ENCODE measurements at regions not wholly inside any gene's neighbourhood (a gene's known extent, or its start where the extent isn't known, plus 50 kb on each side); places are given as distances from the start of the nearest gene placed in this dataset.
"Not testable (repeated sequence)": the region's sequence is repeated elsewhere in the genome, so short reads cannot be mapped to it uniquely, and the experiment has no call there.

DNA sequence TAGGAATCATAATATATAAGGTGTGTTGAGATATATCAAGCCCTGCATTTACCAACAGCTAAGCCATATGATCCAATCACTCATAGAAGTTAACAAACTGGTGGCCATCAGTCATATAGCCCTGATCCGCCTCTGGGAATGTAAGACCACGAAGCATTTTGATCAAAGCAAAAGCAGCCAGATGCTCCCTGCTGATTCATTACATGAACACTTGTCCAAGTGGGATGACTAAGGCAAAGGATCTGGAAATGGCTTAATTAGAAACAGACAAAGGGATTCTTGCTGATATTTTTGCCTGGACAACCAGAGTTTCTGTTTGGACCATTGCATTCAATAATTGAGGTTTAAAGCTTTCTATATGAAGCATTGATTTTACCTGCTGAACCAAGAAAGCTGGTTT is 535.5 kb downstream of the GPAM start:
- no peak overlapping the region for H3K4me3 ChIP-seq (ENCODE audit: low read depth, low read length)
- POLR2A ChIA-PET, result no interaction called here
- no peak overlapping the region for H3K27ac ChIP-seq (ENCODE audit: extremely low read depth, low read depth, low read length)
- CTCF ChIA-PET, result no interaction called here
- TF ChIP-seq ZNF530 (tag by site-specific recombination; IDR thresholded peaks at IDR 0.05; ENCODE audit: low read depth) (no peak), ZEB2 (tag by site-specific recombination; IDR thresholded peaks at IDR 0.05) (no peak), KLF10 (tag by site-specific recombination; IDR thresholded peaks at IDR 0.05) (no peak), ZNF112 (tag by site-specific recombination; IDR thresholded peaks at IDR 0.05) (no peak), ZNF514 (tag by site-specific recombination; IDR thresholded peaks at IDR 0.05) (no peak), ZNF610 (tag by site-specific recombination; IDR thresholded peaks at IDR 0.05; ENCODE audit: borderline replicate concordance) (no peak), ZSCAN5A (tag by site-specific recombination; IDR thresholded peaks at IDR 0.05) (no peak)
- 0 out of 2 replicates have a peak, but pooled peaks cover 2% of the 10 kb centered on the region for H3K9me3 ChIP-seq (ENCODE audit: control insufficient read depth, insufficient read depth, low read depth, low read length)
- H3K4me1 ChIP-seq (ENCODE audit: control insufficient read depth, insufficient read depth, low read length), result no peaks in the 10 kb centered on the region
- no peaks in the 10 kb centered on the region for H3K36me3 ChIP-seq (ENCODE audit: control insufficient read depth in 2 of 2, insufficient read depth in 1 of 2, low read length in 2 of 2)

- H3K36me3 ChIP-seq (ENCODE audit: control insufficient read depth in 2 of 2, insufficient read depth in 1 of 2, low read length in 2 of 2); H3K4me3 ChIP-seq (ENCODE audit: low read depth, low read length); CTCF ChIA-PET; POLR2A ChIA-PET; H3K9me3 ChIP-seq (ENCODE audit: control insufficient read depth, insufficient read depth, low read depth, low read length); H3K4me1 ChIP-seq (ENCODE audit: control insufficient read depth, insufficient read depth, low read length); H3K27ac ChIP-seq (ENCODE audit: extremely low read depth, low read depth, low read length): not testable (repeated sequence)
- TF ChIP-seq ZNF707 (tag by site-specific recombination; IDR thresholded peaks at IDR 0.05), result peak; percentile 90
These were observed 534.5 kb downstream of the GPAM start for GRCh38 chr10:111649080-111649479.

DNA sequence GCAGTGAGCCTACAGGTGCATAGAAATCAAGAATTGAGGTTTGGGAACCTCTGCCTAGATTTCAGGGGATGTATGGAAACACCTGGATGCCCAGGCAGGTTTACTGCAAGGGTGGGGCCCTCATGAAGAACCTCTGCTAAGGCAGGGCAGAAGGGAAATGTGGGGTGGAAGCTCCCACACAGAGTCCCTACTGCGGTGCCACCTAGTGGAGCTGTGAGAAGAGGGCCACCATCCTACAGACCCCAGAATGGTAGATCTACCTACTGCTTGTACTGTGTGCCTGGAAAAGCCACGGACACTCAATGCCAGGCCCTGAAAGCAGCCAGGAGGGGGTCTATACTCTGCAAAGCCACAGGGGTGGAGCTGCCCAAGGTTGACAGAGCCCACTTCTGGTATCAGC is 533.5 kb downstream of the GPAM start:
- POLR2A ChIA-PET, result no interaction called here
- no peak overlapping the region for H3K4me3 ChIP-seq (ENCODE audit: low read depth, low read length)
- CTCF ChIA-PET, result no interaction called here
- H3K9me3 ChIP-seq (ENCODE audit: control insufficient read depth, insufficient read depth, low read depth, low read length), result 0 out of 2 replicates have a peak, but pooled peaks cover 2% of the 10 kb centered on the region
- H3K36me3 ChIP-seq (ENCODE audit: control insufficient read depth in 2 of 2, insufficient read depth in 1 of 2, low read length in 2 of 2), result no peaks in the 10 kb centered on the region
- H3K4me1 ChIP-seq (ENCODE audit: control insufficient read depth, insufficient read depth, low read length), result no peaks in the 10 kb centered on the region
- no peak overlapping the region for H3K27ac ChIP-seq (ENCODE audit: extremely low read depth, low read depth, low read length)
- TF ChIP-seq ZNF548 (tag by site-specific recombination; IDR thresholded peaks at IDR 0.05) (no peak), WT1 (tag by site-specific recombination; IDR thresholded peaks at IDR 0.05) (no peak), ZNF404 (tag by site-specific recombination; IDR thresholded peaks at IDR 0.05) (no peak), ZBTB21 (tag by site-specific recombination; IDR thresholded peaks at IDR 0.05) (no peak), ZNF24 (tag by site-specific recombination; IDR thresholded peaks at IDR 0.05) (no peak), ZNF585B (tag by site-specific recombination; IDR thresholded peaks at IDR 0.05) (no peak), ZNF600 (tag by site-specific recombination; IDR thresholded peaks at IDR 0.05) (no peak), SP2 (tag by site-specific recombination; IDR thresholded peaks at IDR 0.05) (no peak), CTCF (tag by site-specific recombination; IDR thresholded peaks at IDR 0.05) (no peak), ZFHX2 (tag by site-specific recombination; conservative IDR thresholded peaks at IDR 0.05) (no peak), ZNF544 (tag by site-specific recombination; IDR thresholded peaks at IDR 0.05) (no peak), ZNF19 (tag by site-specific recombination; IDR thresholded peaks at IDR 0.05; ENCODE audit: low read depth) (no peak), ZNF350 (tag by site-specific recombination; IDR thresholded peaks at IDR 0.05) (no peak), ZNF133 (tag by site-specific recombination; IDR thresholded peaks at IDR 0.05) (no peak), ZNF645 (tag by site-specific recombination; IDR thresholded peaks at IDR 0.05) (no peak)
- TF ChIP-seq, protein P1, sequence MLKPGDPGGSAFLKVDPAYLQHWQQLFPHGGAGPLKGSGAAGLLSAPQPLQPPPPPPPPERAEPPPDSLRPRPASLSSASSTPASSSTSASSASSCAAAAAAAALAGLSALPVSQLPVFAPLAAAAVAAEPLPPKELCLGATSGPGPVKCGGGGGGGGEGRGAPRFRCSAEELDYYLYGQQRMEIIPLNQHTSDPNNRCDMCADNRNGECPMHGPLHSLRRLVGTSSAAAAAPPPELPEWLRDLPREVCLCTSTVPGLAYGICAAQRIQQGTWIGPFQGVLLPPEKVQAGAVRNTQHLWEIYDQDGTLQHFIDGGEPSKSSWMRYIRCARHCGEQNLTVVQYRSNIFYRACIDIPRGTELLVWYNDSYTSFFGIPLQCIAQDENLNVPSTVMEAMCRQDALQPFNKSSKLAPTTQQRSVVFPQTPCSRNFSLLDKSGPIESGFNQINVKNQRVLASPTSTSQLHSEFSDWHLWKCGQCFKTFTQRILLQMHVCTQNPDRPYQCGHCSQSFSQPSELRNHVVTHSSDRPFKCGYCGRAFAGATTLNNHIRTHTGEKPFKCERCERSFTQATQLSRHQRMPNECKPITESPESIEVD (tag by site-specific recombination; IDR thresholded peaks at IDR 0.05), result no peak
- TF ChIP-seq, protein P2, sequence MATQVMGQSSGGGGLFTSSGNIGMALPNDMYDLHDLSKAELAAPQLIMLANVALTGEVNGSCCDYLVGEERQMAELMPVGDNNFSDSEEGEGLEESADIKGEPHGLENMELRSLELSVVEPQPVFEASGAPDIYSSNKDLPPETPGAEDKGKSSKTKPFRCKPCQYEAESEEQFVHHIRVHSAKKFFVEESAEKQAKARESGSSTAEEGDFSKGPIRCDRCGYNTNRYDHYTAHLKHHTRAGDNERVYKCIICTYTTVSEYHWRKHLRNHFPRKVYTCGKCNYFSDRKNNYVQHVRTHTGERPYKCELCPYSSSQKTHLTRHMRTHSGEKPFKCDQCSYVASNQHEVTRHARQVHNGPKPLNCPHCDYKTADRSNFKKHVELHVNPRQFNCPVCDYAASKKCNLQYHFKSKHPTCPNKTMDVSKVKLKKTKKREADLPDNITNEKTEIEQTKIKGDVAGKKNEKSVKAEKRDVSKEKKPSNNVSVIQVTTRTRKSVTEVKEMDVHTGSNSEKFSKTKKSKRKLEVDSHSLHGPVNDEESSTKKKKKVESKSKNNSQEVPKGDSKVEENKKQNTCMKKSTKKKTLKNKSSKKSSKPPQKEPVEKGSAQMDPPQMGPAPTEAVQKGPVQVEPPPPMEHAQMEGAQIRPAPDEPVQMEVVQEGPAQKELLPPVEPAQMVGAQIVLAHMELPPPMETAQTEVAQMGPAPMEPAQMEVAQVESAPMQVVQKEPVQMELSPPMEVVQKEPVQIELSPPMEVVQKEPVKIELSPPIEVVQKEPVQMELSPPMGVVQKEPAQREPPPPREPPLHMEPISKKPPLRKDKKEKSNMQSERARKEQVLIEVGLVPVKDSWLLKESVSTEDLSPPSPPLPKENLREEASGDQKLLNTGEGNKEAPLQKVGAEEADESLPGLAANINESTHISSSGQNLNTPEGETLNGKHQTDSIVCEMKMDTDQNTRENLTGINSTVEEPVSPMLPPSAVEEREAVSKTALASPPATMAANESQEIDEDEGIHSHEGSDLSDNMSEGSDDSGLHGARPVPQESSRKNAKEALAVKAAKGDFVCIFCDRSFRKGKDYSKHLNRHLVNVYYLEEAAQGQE (tag by site-specific recombination; IDR thresholded peaks at IDR 0.05), result no peak

All from HEK293 (cell line).